ENCODE measurements at regions not wholly inside any gene's neighbourhood (a gene's known extent, or its start where the extent isn't known, plus 50 kb on each side); places are given as distances from the start of the nearest gene placed in this dataset.
"Not testable (repeated sequence)": the region's sequence is repeated elsewhere in the genome, so short reads cannot be mapped to it uniquely, and the experiment has no call there.

DNA sequence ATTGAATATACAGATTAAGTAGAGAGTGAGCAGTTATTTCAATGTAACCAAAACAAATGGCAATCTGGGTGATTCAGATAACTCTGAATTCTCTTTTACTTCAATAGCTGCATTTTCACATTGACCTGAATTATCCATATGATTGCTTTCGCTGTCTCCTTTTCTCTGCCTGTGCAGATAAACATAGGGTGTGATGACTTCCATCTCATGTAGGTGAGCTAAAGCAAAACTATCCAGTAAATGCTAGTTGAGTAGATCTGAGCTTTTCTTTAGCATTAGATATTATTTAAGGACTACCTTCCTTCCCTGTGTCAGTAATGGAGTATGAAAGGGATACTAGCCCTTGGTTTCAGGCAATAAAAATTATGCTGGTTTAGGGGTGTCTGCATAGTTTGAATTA is 288.6 kb downstream of the OXSM start:
- FAIRE-seq: no peak

DNA sequence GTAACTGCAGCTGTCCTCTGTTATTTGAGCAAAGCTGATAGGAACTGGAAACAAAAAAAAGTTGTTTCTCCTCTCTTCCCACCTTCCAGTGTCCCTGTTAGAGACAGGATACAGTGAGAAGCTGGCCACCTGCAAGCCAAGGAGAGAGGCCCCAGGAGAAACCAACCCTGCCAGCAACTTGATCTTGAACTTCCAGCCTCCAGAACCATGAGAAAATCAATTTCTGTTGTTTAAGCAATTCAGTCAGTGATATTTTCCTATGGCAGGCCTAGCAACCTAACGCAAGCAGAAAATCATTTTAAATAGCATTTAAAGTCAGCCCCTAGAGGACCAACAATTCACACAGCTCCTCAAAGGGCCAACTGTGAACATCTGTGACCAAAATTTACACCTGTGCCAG is 291.3 kb downstream of the OXSM start:
- FAIRE-seq: no peak

DNA sequence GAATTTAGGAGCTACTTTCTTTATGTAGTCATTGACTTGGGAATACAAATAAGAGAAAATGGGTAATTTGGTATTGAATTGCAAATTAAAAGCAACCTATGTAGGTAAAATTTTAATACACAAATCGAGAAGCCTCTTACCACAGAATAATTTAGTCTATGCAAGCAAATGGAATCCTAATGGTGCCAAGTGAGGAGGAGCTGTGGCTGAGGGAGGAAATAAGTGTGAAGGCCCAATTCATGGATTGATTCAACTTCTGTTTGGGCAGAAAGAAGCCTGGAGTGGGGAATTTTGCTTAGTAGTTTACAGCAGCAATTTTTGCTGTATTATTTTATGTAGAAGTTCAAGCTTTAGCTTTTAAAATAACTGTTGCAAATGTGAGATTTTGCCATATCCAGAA is 291.9 kb downstream of the OXSM start:
- no peak for FAIRE-seq

DNA sequence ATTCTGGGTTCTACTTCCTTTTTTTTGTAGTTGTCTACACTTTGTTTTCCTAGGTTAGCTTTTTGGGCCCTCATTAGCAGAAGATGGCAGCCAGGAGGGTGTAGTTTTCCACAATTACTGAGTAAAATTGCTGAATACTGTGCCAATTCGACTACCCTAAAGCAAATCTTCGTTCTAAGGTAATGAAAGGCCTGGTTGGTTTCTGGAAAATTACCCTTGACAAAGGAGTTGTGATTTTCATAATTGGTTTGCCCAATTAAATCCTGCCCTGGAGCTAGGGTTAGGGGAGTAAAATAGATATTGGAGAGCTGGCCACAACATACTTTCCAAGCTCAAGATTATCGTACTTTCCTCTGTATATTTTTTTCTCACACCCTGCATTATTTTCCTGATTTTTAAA is 293.0 kb downstream of the OXSM start:
- no peak for FAIRE-seq

DNA sequence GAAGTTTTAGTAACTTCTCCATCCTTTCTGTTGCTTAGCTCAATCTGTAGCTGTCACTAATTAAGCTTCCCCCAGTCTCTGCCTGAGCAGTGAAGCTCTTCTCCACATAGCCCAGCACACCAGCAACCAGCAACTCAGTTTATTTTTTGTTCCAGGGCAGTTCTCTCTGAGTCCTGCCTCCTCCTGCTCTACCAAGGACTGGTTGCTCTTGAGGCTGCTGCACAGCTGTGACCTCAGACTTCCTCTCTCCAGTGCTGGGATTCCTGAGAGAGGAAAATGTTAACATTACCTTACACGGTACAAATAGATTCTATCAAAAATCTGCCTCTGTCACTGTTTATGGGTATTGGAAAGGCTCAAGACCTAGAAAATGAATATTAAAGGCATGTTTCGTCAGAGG is 294.7 kb downstream of the OXSM start:
- FAIRE-seq: no peak

DNA sequence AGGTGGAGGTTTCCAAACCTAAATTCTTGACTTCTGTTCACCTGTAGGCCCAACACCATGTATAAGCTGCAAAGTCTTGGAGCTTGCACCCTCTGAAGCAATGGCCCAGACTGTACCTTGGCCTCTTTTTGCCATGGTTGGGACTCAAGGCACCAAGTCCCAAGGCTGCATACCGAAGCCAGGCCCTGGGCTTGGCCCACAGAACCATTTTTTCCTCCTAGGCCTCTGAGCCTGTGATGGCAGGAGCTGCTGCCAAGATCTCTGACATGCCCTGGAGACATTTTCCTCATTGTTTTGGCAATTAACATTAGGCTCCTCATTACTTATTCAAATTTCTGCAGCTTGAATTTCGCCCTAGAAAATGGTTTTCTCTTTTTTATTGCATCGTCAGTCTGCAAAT is 297.9 kb downstream of the OXSM start:
- FAIRE-seq: no peak

DNA sequence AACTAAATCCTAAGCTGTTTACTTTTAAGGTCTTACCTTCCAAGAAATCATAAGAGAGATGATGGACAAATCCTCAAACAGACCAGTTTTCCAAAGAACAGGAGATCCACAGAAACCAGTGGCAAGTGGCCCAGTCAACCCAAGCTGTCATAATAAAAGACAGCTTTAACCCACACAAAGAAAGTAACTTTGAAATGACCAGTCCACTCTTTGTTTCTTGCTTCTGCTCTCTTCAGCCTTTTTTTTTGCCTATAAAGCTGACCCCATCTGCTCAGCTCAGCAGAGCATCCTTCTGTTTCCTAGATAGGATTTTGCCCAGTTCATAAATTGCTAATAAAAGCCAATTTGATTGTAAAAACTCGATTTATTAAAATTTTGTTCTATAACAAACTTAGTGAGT is 299.4 kb downstream of the OXSM start:
- no peak for FAIRE-seq

DNA sequence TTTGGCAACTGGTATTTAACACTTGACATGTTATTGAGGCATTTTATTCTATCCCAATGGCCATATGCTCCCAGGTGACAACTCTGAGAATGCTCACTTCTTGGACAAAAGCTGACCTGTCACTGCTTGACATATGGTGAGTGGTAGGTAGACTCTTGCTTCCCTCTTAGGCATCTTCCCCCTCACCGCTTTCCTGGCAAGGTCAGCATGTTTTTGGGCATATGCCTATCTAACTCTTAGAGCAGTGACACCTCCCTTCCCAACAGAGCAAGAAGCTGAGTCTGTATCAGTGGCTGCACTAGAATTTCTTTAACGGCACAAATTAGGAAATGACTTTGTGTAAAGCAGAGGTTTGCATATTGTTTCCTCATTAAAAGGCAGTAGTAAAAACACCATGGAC is 300.7 kb downstream of the OXSM start:
- FAIRE-seq: no peak

DNA sequence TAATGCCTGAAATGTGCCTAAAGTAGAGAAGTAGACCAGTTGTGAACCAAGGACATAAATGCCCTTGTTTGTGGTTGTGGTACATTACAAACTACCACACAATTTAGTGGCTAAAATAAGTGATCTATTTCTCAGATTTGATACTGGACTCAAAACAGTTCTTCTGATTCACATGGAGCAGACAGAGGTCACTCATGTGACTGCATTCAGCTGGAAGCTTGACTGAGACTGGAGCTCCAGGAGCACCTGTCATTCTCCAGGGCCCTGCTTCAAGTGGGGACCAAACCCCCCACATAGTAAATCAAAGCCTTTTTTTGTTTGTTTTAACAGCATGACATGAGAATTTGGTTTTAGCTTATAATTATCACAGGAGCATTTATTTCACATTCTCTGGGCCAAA is 301.2 kb downstream of the OXSM start:
- FAIRE-seq: no peak

DNA sequence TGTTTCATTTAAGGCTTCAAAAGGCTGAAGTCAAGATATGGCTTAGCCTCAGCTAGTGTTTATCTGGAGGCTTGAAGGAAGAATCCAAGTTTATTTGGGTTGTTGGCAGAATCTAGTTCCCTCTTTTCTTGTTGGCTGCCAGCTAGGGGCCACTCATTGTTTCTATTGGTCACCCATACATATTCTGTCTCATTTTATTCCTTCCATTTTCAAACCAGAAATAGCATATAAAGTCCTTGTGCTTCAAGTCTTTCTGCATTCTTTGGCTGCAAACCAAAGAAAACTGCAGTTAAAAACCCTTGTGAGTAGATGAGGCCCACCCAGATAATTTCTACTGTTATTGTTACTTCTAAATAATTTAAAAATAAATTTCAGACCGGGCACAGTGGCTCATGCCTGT is 301.7 kb downstream of the OXSM start:
- FAIRE-seq: no peak

DNA sequence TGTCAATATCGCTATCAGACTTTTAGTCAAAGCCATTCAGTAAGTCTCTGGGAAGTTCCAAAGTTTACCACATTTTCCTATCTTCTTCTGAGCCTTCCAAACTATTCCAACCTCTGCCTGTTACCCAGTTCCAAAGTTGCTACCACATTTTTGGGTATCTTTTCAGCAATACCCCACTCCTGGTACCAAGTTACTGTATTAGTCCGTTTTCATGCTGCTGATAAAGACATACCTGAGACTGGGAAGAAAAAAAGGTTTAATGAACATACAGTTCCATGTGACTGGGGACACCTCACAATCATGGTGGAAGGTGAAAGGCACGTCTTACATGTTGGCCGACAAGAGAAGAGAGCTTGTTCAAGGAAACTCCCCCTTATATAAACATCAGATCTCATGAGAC is 307.2 kb downstream of the OXSM start:
- not testable (repeated sequence) for FAIRE-seq

DNA sequence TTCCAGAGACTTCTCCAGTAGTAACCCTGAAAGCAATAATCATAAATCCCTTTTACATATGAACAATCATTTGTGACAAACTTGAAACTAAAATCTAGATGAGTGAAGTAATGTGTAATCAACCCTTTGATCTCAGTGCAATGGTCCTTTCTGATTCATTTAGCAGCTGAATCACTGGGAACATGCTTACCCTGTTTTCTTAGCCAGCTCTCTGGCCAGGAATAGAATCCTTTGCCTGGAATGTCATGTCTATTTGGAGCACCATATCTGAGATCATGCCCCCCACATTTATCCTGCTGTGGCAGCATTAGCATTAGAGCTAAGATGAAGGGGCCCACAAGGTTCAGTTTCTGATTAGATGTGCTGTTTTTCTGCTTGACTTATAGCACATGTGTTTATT is 309.8 kb downstream of the OXSM start:
- FAIRE-seq: no peak

DNA sequence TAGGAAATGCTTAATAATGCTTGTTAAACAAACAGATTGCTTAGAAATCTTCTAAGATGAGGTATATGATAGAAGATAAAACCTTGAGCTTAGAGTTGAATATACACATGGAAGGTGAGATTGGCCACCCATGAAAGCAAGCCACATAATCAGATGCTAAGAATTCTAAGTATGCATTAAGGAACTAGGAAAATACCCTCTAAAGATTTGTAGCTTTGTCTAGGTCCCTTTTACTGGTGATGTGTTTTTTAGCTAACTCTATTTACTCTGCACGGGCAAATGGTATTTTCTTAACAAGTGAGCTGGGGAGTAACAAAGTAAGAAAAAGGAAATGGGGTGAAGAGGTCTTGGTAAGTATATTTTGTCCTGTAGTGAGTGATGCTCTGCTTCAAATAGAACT is 310.3 kb downstream of the OXSM start:
- no peak for FAIRE-seq

DNA sequence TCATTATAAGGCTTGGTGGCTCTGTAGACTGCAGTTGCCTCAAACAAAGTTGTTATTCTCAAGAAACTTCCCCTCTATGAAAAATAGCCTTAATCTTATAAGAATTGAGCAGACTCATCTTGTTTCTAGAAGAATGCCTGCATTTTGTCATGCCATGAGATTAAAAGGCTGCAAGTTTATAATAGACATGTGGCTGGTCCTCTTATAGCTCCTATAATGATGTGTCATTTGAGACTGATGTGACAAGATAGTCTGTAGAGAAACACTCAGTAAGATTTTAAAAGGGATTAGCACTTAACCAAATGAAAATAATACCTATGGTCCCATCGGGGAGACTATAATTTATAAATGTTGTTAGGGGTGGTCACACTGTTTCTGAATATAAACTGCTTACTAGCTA is 312.5 kb downstream of the OXSM start:
- FAIRE-seq: no peak

DNA sequence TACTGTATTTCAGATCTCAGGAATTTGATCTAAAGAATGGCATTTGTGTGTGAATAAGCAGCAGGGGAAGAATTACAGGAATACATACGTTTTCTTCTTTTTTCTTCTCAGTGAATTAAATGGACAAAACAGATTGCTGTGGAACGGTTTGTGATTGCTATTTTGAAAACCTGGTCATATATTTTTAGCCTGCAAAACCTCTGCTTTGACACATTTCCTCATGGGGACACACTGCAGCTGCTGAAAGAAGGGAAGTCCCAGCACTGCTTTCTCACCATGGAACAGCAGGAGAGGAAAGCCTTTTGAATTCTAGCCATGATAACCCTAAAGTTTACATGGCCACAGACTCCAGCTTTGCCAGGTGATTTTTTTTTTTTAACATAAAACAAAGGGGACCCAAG is 315.0 kb downstream of the OXSM start:
- FAIRE-seq: no peak

DNA sequence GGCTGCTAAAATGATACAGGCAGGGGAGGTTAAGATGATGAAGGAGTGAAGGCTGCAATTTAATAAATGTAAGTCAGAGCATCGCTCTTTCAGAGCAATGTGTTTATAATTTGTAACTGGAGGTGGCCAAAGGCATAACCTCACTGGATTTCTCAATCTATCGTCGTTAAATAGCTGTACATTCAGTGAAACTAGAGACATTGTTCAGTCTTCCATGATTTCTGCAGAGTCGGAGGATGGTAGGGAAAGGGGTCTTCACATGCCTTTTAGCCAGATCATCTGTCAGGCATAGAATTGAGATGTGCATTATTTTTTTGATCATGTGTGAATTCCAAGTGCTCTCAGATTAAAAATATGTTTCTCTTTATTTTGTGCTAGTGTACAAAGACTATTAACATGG is 315.4 kb downstream of the OXSM start:
- no peak for FAIRE-seq

DNA sequence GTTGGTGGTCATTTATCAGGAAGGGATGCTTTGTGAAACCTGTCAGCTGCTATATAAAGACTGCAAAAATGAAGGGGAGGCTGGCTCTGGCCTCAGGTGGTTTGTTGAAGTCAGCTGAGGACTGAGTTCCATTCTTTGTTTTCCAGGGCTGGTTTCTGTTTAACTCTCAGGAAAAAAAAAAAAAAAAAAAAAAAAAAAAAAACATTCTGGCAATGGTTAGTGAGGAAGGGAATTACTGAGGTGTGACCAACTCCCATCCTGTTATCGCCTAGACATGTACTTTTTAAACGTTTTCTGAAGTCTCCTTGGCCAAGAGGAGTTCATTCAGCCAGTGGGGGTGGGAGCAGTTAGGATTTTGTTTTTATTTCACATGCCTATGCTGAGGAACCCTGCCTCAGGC is 316.3 kb downstream of the OXSM start:
- no peak for FAIRE-seq

DNA sequence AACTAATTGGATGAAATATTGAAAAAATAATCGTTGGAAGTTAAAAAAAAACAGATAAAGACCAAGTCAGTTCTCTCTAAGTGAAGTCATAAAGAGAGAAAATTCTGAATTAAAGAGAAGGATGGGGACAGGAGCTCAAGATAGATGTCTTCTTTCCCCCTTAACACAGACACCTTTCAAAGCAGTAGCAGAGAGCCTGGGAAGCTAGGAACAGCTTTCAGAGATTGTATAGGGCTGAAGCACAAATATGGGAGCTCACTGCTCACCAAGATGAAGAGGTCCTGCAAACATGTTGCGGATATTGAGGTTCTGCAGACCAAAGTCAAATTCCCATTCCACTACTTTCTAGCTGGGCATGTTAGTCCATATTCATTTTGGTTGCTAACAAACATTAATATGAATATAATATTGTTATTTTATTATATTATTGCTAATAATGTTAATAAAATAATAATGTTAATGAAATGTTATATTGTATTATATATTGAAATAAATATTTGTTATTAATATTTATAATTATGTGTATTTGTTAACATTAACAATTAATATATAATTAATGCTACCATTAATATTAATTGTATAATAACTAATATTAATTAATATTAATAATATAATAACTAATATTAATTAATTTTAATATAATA is 319.1 kb downstream of the OXSM start:
- peak; percentile 99 for FAIRE-seq

DNA sequence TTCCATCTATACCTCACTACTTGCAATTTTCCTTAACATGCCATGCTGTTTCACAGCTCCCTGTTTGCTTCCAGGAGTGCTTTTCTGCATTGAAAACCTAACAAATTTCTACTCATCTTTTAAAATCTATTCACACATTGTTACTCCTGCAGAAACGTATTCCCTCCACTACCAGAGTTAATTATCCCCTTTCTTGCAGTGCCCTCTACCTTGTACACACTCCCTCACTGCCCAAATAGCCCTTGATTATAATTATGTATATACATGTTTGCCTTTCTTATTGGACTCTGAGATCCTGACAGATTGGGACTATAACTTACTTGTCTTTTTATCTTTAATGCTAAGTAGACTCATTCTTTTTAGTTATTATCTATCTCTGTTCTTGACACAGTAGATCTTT is 325.0 kb downstream of the OXSM start:
- FAIRE-seq: no peak

DNA sequence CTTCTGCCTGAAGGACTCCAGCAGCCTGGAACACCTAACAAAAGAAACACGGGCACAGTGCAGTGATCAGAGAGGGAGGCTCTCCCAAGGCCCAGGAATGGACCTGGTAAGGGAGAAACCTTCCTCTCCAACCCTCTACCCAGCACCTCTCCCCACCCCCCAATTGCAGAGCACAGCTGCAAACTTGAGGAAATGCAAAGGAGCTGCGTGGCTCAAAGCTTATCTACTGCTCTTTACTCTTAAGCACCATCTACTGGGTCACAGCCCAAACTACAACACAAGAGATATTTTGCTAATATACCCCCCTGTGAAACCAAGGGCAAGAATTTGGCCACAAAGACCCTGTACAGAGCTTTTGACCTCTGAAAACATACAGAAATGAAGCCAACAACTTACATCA is 328.3 kb downstream of the OXSM start:
- FAIRE-seq: no peak

DNA sequence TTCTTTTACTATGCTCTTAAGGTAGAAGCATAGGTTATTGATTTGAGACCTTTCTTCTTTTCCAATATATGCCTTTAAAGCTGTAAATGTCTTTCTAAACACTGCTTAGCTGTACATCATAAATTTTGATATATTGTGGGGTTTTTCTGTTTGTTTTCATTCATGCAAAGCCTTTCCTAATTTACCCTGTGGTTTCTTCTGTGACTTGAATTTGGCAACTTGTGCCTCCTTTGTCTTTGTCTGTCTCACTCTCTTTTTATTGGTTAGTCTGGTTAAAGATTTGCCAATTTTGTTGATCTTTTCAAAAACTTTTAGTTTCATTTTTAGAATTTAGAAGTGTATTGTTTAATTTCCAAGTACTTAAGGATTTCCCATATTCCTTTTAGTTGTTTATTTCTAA is 343.1 kb downstream of the OXSM start:
- no peak for FAIRE-seq

DNA sequence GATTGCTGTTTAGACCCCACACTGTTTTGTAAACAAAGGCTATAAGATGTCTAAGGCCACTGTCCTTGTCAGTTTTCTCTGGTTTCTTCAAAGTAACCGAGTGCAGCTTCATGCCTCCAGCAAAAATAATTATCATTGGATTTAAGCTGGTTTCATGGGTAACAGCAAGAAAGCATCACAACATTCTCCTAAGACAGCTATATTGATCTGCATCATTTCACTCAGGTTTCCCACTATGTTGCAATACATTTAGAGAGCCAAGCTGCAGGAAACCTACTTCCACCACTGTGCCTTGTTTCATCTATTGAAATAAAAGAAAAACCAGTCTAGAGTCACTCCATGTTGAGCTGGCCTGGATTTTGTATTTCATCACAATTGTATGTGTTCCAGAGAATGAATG is 351.4 kb downstream of the OXSM start:
- no peak for FAIRE-seq

DNA sequence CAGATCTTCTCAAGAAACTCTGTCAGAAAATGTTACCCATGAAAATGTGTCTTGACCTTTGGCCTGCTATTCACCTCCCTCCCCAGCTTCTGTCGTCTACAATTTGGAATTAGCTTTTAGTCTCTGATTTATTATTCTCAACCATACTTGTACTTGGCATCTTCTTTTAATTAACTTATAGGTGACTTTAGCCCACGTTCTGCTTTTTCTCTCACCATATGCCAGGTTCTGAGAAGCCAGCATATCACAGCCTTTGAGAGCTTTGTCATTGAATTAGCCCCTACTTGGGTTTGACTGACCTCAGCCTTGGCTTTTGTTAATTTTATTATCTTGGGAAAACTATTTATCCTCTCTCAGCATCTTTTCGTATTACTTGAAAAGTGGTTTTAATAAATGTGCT is 355.9 kb downstream of the OXSM start:
- no peak for FAIRE-seq

DNA sequence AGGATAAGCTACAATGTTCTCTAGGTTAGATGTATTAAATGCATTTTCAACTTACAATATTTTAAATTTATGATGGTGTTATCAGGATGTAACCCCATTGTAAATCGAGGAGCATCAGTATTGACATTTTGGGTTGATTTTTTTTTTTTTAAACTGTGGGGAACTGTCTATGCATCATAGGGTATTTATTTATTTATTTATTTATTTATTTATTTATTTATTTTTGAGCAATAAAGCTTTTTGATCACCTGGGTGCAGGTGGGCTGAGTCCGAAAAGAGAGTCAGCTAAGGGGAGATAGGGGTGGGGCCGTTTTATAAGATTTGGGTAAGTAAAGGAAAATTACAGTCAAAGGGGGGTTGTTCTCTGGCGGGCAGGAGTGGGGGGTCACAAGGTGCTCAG is 367.5 kb downstream of the OXSM start:
- FAIRE-seq: not testable (repeated sequence)

DNA sequence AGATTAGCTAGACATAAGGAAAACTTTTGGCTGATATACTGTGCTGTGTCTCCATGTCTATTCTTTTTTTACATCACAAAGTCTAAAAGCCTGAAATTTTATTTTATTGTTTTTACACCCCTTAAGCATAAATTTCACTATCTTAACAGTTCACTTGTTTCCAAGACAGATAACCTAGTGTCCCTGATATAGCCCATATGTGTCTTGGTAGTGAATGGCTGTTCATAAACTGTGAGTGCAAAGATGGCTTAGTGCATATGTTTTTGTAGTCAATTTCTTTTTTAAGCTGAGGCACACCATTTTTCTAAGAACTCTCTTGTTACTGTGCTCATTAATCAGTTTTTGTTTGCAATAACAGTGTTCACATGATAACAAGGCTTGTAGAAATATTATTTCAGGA is 381.1 kb downstream of the OXSM start:
- no peak for FAIRE-seq

DNA sequence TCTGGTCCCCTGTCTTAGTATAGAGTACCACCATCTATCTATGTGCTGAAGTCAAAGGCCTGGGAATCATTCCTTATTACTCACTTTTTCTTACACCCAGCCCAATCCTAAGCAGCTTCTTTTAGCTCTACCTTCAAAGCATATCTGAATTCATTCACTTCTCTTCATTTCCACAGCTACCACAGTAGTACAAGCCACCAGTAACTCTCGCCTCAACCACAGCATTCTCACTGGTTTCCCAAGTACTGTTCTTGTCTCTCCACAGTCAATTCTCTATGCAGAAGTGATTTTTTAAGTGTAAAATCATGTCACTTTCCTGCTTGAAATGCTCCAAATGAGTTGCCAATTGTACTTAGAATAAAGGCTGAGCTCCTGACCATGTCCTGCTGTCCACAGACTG is 401.7 kb downstream of the OXSM start:
- no peak for FAIRE-seq

Data from A204.1 (cell line).